ENCODE measurements at regions not wholly inside any gene's neighbourhood (a gene's known extent, or its start where the extent isn't known, plus 50 kb on each side); places are given as distances from the start of the nearest gene placed in this dataset.
"Not testable (repeated sequence)": the region's sequence is repeated elsewhere in the genome, so short reads cannot be mapped to it uniquely, and the experiment has no call there.

DNA sequence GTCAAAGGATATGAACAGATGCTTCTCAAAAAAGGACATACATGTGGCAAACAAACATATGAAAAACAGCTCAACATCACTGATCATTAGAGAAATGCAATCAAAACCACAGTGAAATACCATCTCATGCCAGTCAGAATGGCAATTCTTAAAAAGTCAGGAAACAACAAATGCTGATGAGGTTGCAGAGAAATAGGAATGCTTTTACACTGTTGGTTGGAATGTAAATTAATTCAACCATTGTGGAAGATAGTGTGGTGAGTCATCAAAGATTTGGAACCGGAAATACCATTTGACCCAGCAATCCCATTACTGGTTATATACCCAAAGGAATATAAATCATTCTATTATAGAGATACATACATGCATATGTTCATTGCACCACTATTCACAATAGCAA, 98.7 kb upstream of the PPP1R9A start:
- not testable (repeated sequence) for TF ChIP-seq ZNF292 (CRISPR knock-in tag; IDR thresholded peaks at IDR 0.05; ENCODE audit: borderline replicate concordance, low read depth); TBX3 (IDR thresholded peaks at IDR 0.05; ENCODE audit: borderline replicate concordance); SP1 (IDR thresholded peaks at IDR 0.05); SP1 (CRISPR knock-in tag; IDR thresholded peaks at IDR 0.05); SMARCE1 (IDR thresholded peaks at IDR 0.05; ENCODE audit: borderline replicate concordance); SIN3A (IDR thresholded peaks at IDR 0.05; ENCODE audit: borderline replicate concordance, low read depth, low read length); CTCF (CRISPR knock-in tag; IDR thresholded peaks at IDR 0.05)
- TF ChIP-seq, protein P1, sequence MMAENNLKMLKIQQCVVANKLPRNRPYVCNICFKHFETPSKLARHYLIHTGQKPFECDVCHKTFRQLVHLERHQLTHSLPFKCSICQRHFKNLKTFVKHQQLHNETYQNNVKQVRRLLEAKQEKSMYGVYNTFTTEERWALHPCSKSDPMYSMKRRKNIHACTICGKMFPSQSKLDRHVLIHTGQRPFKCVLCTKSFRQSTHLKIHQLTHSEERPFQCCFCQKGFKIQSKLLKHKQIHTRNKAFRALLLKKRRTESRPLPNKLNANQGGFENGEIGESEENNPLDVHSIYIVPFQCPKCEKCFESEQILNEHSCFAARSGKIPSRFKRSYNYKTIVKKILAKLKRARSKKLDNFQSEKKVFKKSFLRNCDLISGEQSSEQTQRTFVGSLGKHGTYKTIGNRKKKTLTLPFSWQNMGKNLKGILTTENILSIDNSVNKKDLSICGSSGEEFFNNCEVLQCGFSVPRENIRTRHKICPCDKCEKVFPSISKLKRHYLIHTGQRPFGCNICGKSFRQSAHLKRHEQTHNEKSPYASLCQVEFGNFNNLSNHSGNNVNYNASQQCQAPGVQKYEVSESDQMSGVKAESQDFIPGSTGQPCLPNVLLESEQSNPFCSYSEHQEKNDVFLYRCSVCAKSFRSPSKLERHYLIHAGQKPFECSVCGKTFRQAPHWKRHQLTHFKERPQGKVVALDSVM (CRISPR knock-in tag; IDR thresholded peaks at IDR 0.05) = not testable (repeated sequence)
